ENCODE measurements at regions not wholly inside any gene's neighbourhood (a gene's known extent, or its start where the extent isn't known, plus 50 kb on each side); places are given as distances from the start of the nearest gene placed in this dataset.

GRCh38 chr14:57009585-57010515 lies 199.6 kb upstream of the OTX2 start:
- TF ChIP-seq POLR2A (IDR thresholded peaks at IDR 0.05; ENCODE audit: low read depth, low read length) (no peak), CTCF (IDR thresholded peaks at IDR 0.05; ENCODE audit: extremely low read depth in 1 of 2, insufficient read depth in 1 of 2, low read depth in 1 of 2, low read length in 2 of 2) (no peak), FOS (IDR thresholded peaks at IDR 0.05; ENCODE audit: borderline replicate concordance, insufficient read depth, low read length) (no peak), EZH2 (IDR thresholded peaks at IDR 0.05; ENCODE audit: borderline replicate concordance, low read depth, low read length, severe bottlenecking) (no peak), MAX (IDR thresholded peaks at IDR 0.05; ENCODE audit: insufficient read depth, insufficient read length) (no peak), POLR2AphosphoS5 (IDR thresholded peaks at IDR 0.05; ENCODE audit: insufficient read depth, low read depth, low read length) (no peak)
